ENCODE measurements at regions not wholly inside any gene's neighbourhood (a gene's known extent, or its start where the extent isn't known, plus 50 kb on each side); places are given as distances from the start of the nearest gene placed in this dataset.

- Histone ChIP-seq H3K36me3 (ENCODE audit: insufficient read depth, insufficient read length, low read length) (no peaks in the 10 kb centered on the region), H3K27me3 (ENCODE audit: insufficient read depth, insufficient read length) (no peaks in the 10 kb centered on the region), H3K4me3 (ENCODE audit: insufficient read length, low read depth) (no peak overlapping the region), H3K9ac (ENCODE audit: insufficient read length, low read depth) (no peak overlapping the region), H3K4me1 (ENCODE audit: insufficient read depth, insufficient read length) (peaks cover 3% of the 10 kb centered on the region), H3K9me3 (ENCODE audit: insufficient read depth, low read length) (no peaks in the 10 kb centered on the region)
- no peak for DNase-seq (ENCODE audit: low read depth, low spot score)
- TF ChIP-seq SUZ12 (IDR thresholded peaks at IDR 0.05; ENCODE audit: extremely low read depth, insufficient read depth, insufficient read length) = no peak
- TF ChIP-seq ZNF274 (IDR thresholded peaks at IDR 0.05; ENCODE audit: low read depth, low read length) = no peak
- no peak for TF ChIP-seq YY1 (IDR thresholded peaks at IDR 0.05; ENCODE audit: insufficient read depth, insufficient read length)
These were observed 145.7 kb upstream of the KLF7 start for GRCh38 chr2:207311316-207312005.

- no peak for DNase-seq (ENCODE audit: low read depth, low spot score)
- H3K4me3 ChIP-seq (ENCODE audit: insufficient read length, low read depth) = no peak overlapping the region
- H3K4me1 ChIP-seq (ENCODE audit: insufficient read depth, insufficient read length) = peaks cover 3% of the 10 kb centered on the region
- H3K9me3 ChIP-seq (ENCODE audit: insufficient read depth, low read length) = no peaks in the 10 kb centered on the region
- H3K9ac ChIP-seq (ENCODE audit: insufficient read length, low read depth) = no peak overlapping the region
- no peaks in the 10 kb centered on the region for H3K27me3 ChIP-seq (ENCODE audit: insufficient read depth, insufficient read length)
- TF ChIP-seq ZNF274 (IDR thresholded peaks at IDR 0.05; ENCODE audit: low read depth, low read length) = no peak
- TF ChIP-seq YY1 (IDR thresholded peaks at IDR 0.05; ENCODE audit: insufficient read depth, insufficient read length) = no peak
- no peak for TF ChIP-seq SUZ12 (IDR thresholded peaks at IDR 0.05; ENCODE audit: extremely low read depth, insufficient read depth, insufficient read length)
- no peaks in the 10 kb centered on the region for H3K36me3 ChIP-seq (ENCODE audit: insufficient read depth, insufficient read length, low read length)
These were observed 146.2 kb upstream of the KLF7 start for GRCh38 chr2:207312006-207312356.

GRCh38 chr2:207313947-207314346 lies 148.2 kb upstream of the KLF7 start:
- H3K9ac ChIP-seq (ENCODE audit: insufficient read length, low read depth) = no peak overlapping the region
- DNase-seq (ENCODE audit: low read depth, low spot score) = no peak
- TF ChIP-seq ZNF274 (IDR thresholded peaks at IDR 0.05; ENCODE audit: low read depth, low read length) (no peak), YY1 (IDR thresholded peaks at IDR 0.05; ENCODE audit: insufficient read depth, insufficient read length) (no peak), SUZ12 (IDR thresholded peaks at IDR 0.05; ENCODE audit: extremely low read depth, insufficient read depth, insufficient read length) (no peak)
- H3K4me3 ChIP-seq (ENCODE audit: insufficient read length, low read depth) = no peak overlapping the region
- H3K27me3 ChIP-seq (ENCODE audit: insufficient read depth, insufficient read length) = no peaks in the 10 kb centered on the region
- H3K9me3 ChIP-seq (ENCODE audit: insufficient read depth, low read length) = no peaks in the 10 kb centered on the region
- H3K36me3 ChIP-seq (ENCODE audit: insufficient read depth, insufficient read length, low read length) = no peaks in the 10 kb centered on the region
- peaks cover 3% of the 10 kb centered on the region for H3K4me1 ChIP-seq (ENCODE audit: insufficient read depth, insufficient read length)

GRCh38 chr2:207315131-207315530 lies 149.4 kb upstream of the KLF7 start:
- H3K4me3 ChIP-seq (ENCODE audit: insufficient read length, low read depth) = no peak overlapping the region
- no peaks in the 10 kb centered on the region for H3K27me3 ChIP-seq (ENCODE audit: insufficient read depth, insufficient read length)
- no peaks in the 10 kb centered on the region for H3K9me3 ChIP-seq (ENCODE audit: insufficient read depth, low read length)
- no peak overlapping the region for H3K9ac ChIP-seq (ENCODE audit: insufficient read length, low read depth)
- TF ChIP-seq ZNF274 (IDR thresholded peaks at IDR 0.05; ENCODE audit: low read depth, low read length) = no peak
- no peak for TF ChIP-seq YY1 (IDR thresholded peaks at IDR 0.05; ENCODE audit: insufficient read depth, insufficient read length)
- TF ChIP-seq SUZ12 (IDR thresholded peaks at IDR 0.05; ENCODE audit: extremely low read depth, insufficient read depth, insufficient read length) = no peak
- peaks cover 3% of the 10 kb centered on the region for H3K4me1 ChIP-seq (ENCODE audit: insufficient read depth, insufficient read length)
- DNase-seq (ENCODE audit: low read depth, low spot score) = no peak
- H3K36me3 ChIP-seq (ENCODE audit: insufficient read depth, insufficient read length, low read length) = no peaks in the 10 kb centered on the region

- no peak for DNase-seq (ENCODE audit: low read depth, low spot score)
- H3K4me3 ChIP-seq (ENCODE audit: insufficient read length, low read depth) = no peak overlapping the region
- H3K36me3 ChIP-seq (ENCODE audit: insufficient read depth, insufficient read length, low read length) = no peaks in the 10 kb centered on the region
- H3K4me1 ChIP-seq (ENCODE audit: insufficient read depth, insufficient read length) = peaks cover 3% of the 10 kb centered on the region
- no peak overlapping the region for H3K9ac ChIP-seq (ENCODE audit: insufficient read length, low read depth)
- H3K9me3 ChIP-seq (ENCODE audit: insufficient read depth, low read length) = no peaks in the 10 kb centered on the region
- no peak for TF ChIP-seq SUZ12 (IDR thresholded peaks at IDR 0.05; ENCODE audit: extremely low read depth, insufficient read depth, insufficient read length)
- no peak for TF ChIP-seq ZNF274 (IDR thresholded peaks at IDR 0.05; ENCODE audit: low read depth, low read length)
- no peak for TF ChIP-seq YY1 (IDR thresholded peaks at IDR 0.05; ENCODE audit: insufficient read depth, insufficient read length)
- H3K27me3 ChIP-seq (ENCODE audit: insufficient read depth, insufficient read length) = no peaks in the 10 kb centered on the region
These were observed 150.7 kb upstream of the KLF7 start for GRCh38 chr2:207316484-207316883.

GRCh38 chr2:207316906-207317305 lies 151.2 kb upstream of the KLF7 start:
- H3K9me3 ChIP-seq (ENCODE audit: insufficient read depth, low read length) = no peaks in the 10 kb centered on the region
- no peaks in the 10 kb centered on the region for H3K27me3 ChIP-seq (ENCODE audit: insufficient read depth, insufficient read length)
- no peaks in the 10 kb centered on the region for H3K36me3 ChIP-seq (ENCODE audit: insufficient read depth, insufficient read length, low read length)
- no peak for DNase-seq (ENCODE audit: low read depth, low spot score)
- no peak overlapping the region for H3K9ac ChIP-seq (ENCODE audit: insufficient read length, low read depth)
- TF ChIP-seq ZNF274 (IDR thresholded peaks at IDR 0.05; ENCODE audit: low read depth, low read length) = no peak
- TF ChIP-seq YY1 (IDR thresholded peaks at IDR 0.05; ENCODE audit: insufficient read depth, insufficient read length) = no peak
- TF ChIP-seq SUZ12 (IDR thresholded peaks at IDR 0.05; ENCODE audit: extremely low read depth, insufficient read depth, insufficient read length) = no peak
- H3K4me1 ChIP-seq (ENCODE audit: insufficient read depth, insufficient read length) = peaks cover 3% of the 10 kb centered on the region
- no peak overlapping the region for H3K4me3 ChIP-seq (ENCODE audit: insufficient read length, low read depth)

- Histone ChIP-seq H3K9ac (ENCODE audit: insufficient read length, low read depth) (no peak overlapping the region), H3K4me1 (ENCODE audit: insufficient read depth, insufficient read length) (peaks cover 3% of the 10 kb centered on the region), H3K9me3 (ENCODE audit: insufficient read depth, low read length) (no peaks in the 10 kb centered on the region), H3K36me3 (ENCODE audit: insufficient read depth, insufficient read length, low read length) (no peaks in the 10 kb centered on the region), H3K27me3 (ENCODE audit: insufficient read depth, insufficient read length) (no peaks in the 10 kb centered on the region), H3K4me3 (ENCODE audit: insufficient read length, low read depth) (no peak overlapping the region)
- DNase-seq (ENCODE audit: low read depth, low spot score) = no peak
- no peak for TF ChIP-seq ZNF274 (IDR thresholded peaks at IDR 0.05; ENCODE audit: low read depth, low read length)
- TF ChIP-seq SUZ12 (IDR thresholded peaks at IDR 0.05; ENCODE audit: extremely low read depth, insufficient read depth, insufficient read length) = no peak
- TF ChIP-seq YY1 (IDR thresholded peaks at IDR 0.05; ENCODE audit: insufficient read depth, insufficient read length) = no peak
These were observed 151.7 kb upstream of the KLF7 start for GRCh38 chr2:207317378-207317984.

Data from NT2/D1 (cell line).